ENCODE measurements at regions not wholly inside any gene's neighbourhood (a gene's known extent, or its start where the extent isn't known, plus 50 kb on each side); places are given as distances from the start of the nearest gene placed in this dataset.

- peak; percentile 81; the same call in 1 of the 2 replicates for TF ChIP-seq NFIC (IDR thresholded peaks at IDR 0.05; ENCODE audit: borderline replicate concordance)
- no peak for TF ChIP-seq RCOR1 (IDR thresholded peaks at IDR 0.05; ENCODE audit: low read length)
- TF ChIP-seq USF2 (IDR thresholded peaks at IDR 0.05; ENCODE audit: borderline replicate concordance, low read depth, low read length): no peak
- TF ChIP-seq RXRA (IDR thresholded peaks at IDR 0.05; ENCODE audit: borderline replicate concordance, low read depth): peak; percentile 97
- TF ChIP-seq MEF2A (IDR thresholded peaks at IDR 0.05; ENCODE audit: borderline replicate concordance, low read depth): peak; percentile 93
- TF ChIP-seq SMC3 (IDR thresholded peaks at IDR 0.05; ENCODE audit: low read depth, low read length): no peak
- TF ChIP-seq FOXM1 (IDR thresholded peaks at IDR 0.05; ENCODE audit: low read depth): peak; percentile 90
- no peak for TF ChIP-seq CHD2 (IDR thresholded peaks at IDR 0.05; ENCODE audit: low read length, partially characterized antibody)
- TF ChIP-seq FOSL2 (IDR thresholded peaks at IDR 0.05; ENCODE audit: borderline replicate concordance, low read depth): peak; percentile 97
- no peak for TF ChIP-seq YY1 (IDR thresholded peaks at IDR 0.05; ENCODE audit: low read depth)
- no peak for TF ChIP-seq GATA2 (CRISPR knock-in tag; IDR thresholded peaks at IDR 0.05)
- TF ChIP-seq JUND (IDR thresholded peaks at IDR 0.05): peak; percentile 96
- 0 out of 2 replicates have a peak, but pooled peaks have one; percentile 30 for TF ChIP-seq ELF1 (IDR thresholded peaks at IDR 0.05)
Observed at GRCh38 chr2:181790716-181791649, 100.5 kb upstream of the ITPRID2 start (continued).

- Histone ChIP-seq H4K20me1 (ENCODE audit: insufficient read depth) (no peaks in the 10 kb centered on the region), H3K4me2 (no peak overlapping the region), H3K36me3 (replicated peaks in 1 of 2; ENCODE audit: control insufficient read depth in 1 of 2, insufficient read depth in 2 of 2, low read length in 1 of 2) (no peaks in the 10 kb centered on the region), H3F3A (replicated peaks; ENCODE audit: insufficient read depth) (peaks cover 25% of the 10 kb centered on the region), H3K9ac (no peak overlapping the region), H3K9me2 (no peaks in the 10 kb centered on the region), H3K27ac (ENCODE audit: low read depth in 2 of 2, low read length in 1 of 2) (no peak overlapping the region), H3K9me3 (no peaks in the 10 kb centered on the region), H3K4me3 (ENCODE audit: low read depth in 2 of 2, low read length in 1 of 2) (no peak overlapping the region), H3K27me3 (ENCODE audit: insufficient read depth) (no peaks in the 10 kb centered on the region), H2AFZ (ENCODE audit: low read depth) (no peak overlapping the region), H3K79me2 (ENCODE audit: insufficient read depth) (no peaks in the 10 kb centered on the region), H3K4me1 (ENCODE audit: control insufficient read depth in 1 of 2, insufficient read depth in 2 of 2, low read depth in 1 of 2, low read length in 1 of 2) (peaks cover 0 to 28% of the 10 kb centered on the region in 2 experiments; a peak in 2 of 4 replicates)
- TF ChIP-seq RXRA (IDR thresholded peaks at IDR 0.05; ENCODE audit: borderline replicate concordance, low read depth) (no peak), SMC3 (IDR thresholded peaks at IDR 0.05; ENCODE audit: low read depth, low read length) (no peak), RFX5 (IDR thresholded peaks at IDR 0.05; ENCODE audit: low read length) (no peak), RCOR1 (IDR thresholded peaks at IDR 0.05; ENCODE audit: low read length) (no peak), USF2 (IDR thresholded peaks at IDR 0.05; ENCODE audit: borderline replicate concordance, low read depth, low read length) (no peak), GABPA (IDR thresholded peaks at IDR 0.05; ENCODE audit: low read depth) (no peak), CHD2 (IDR thresholded peaks at IDR 0.05; ENCODE audit: low read length, partially characterized antibody) (no peak), EP300 (IDR thresholded peaks at IDR 0.05; ENCODE audit: borderline replicate concordance in 1 of 2, low read depth in 1 of 2, low read length in 1 of 2) (no peak)
- POLR2A ChIA-PET: no interaction called here
- no peak for DNase-seq
- CTCF ChIA-PET: no interaction called here
- 100% methylated on average over 1 of the region's 1 CpG for WGBS (ENCODE audit: low lambda C conversion rate)
Observed at GRCh38 chr2:181792906-181793305, 98.6 kb upstream of the ITPRID2 start.

All from SK-N-SH (cell line).